ENCODE measurements at regions not wholly inside any gene's neighbourhood (a gene's known extent, or its start where the extent isn't known, plus 50 kb on each side); places are given as distances from the start of the nearest gene placed in this dataset.
A peak's percentile ranks its signal among the peaks of the same experiment; 100 is the strongest.

DNA sequence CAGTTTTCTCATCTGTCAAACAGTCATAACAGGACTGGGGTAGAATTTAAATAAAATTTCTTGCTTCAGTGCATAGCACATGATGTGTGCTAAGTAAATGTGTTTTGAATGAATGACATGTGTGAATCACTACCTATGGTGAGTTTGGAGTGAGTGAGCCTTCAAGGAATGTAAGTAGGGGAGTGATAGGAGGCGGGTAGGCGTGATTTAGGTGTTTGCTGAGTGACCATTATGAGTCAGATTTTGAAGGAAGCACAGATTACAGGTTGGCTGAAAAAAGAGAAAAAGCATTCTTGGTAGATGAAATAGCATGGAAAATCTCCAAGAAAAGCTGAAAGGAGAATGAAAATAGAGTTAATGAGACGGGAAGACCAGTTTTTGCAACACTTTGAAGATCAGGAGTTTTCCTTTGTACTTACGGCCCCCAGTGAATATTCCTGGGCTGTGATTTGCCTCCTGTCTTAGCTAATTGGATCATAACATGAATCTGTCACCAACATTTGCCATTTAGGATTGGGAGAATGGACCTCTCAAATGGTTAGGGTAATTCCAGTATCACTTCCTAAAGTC, 136.9 kb upstream of the GATA6 start:
- Histone ChIP-seq H3K4me1 (ENCODE audit: control insufficient read depth, extremely low read depth, insufficient read depth, low read length) (peaks cover 9% of the 10 kb centered on the region), H3K9ac (replicated peaks; ENCODE audit: extremely low read depth, insufficient read depth, low read length) (no peak overlapping the region), H3K27me3 (ENCODE audit: control insufficient read depth in 2 of 2, insufficient read depth in 2 of 2, low read length in 2 of 2) (no peaks in the 10 kb centered on the region), H3K36me3 (ENCODE audit: control insufficient read depth in 2 of 2, extremely low read depth in 1 of 2, insufficient read depth in 2 of 2, low read length in 2 of 2) (no peaks in the 10 kb centered on the region), H3K4me2 (ENCODE audit: insufficient read depth, low read length) (no peak overlapping the region), H3K4me3 (replicated peaks in 1 of 3; ENCODE audit: insufficient read depth in 1 of 3, low read depth in 1 of 3, low read length in 3 of 3) (no peak overlapping the region), H4K20me1 (replicated peaks; ENCODE audit: control insufficient read depth, extremely low read depth, insufficient read depth, low read length) (no peaks in the 10 kb centered on the region), H3K9me1 (replicated peaks; ENCODE audit: control insufficient read depth, extremely low read depth, insufficient read depth, low read length) (no peaks in the 10 kb centered on the region), H2AFZ (ENCODE audit: low read depth, low read length) (peak overlapping the region; percentile 58), H3K27ac (ENCODE audit: insufficient read depth, low read depth, low read length) (no peak overlapping the region), H3K79me2 (ENCODE audit: control insufficient read depth, insufficient read depth, low read length) (no peaks in the 10 kb centered on the region), H3K9me3 (replicated peaks; ENCODE audit: control insufficient read depth, insufficient read depth, low read length) (no peaks in the 10 kb centered on the region)
- intact Hi-C loops (cut with micrococcal nuclease) = no loop called here
- TF ChIP-seq FOS (IDR thresholded peaks at IDR 0.05; ENCODE audit: borderline replicate concordance, insufficient read depth, low read length) (peak; percentile 77), EZH2 (IDR thresholded peaks at IDR 0.05; ENCODE audit: borderline replicate concordance, low read depth, low read length, severe bottlenecking) (no peak), GATA2 (IDR thresholded peaks at IDR 0.05; ENCODE audit: insufficient read depth, insufficient read length, low read depth, low read length) (peak; percentile 17)
- dilution Hi-C loops (cut with MboI; ENCODE audit: extremely low pct_ligation_motif_present, low sequenced_read_pairs) = no loop called here
- POLR2A ChIA-PET = no interaction called here
- peak; percentile 4 for FAIRE-seq
- no TSS peak for BruUV-seq (replicated peaks)
- DNase-seq (ENCODE audit: low read depth, low spot score) = peak; percentile 63
- CTCF ChIA-PET = interaction anchor here (1.3 kb wide), 1 partner anchor 35 kb away, joined by 3 read pairs; no protein-coding TSS in a partner anchor

- H3K36me3 ChIP-seq (ENCODE audit: control insufficient read depth in 2 of 2, extremely low read depth in 1 of 2, insufficient read depth in 2 of 2, low read length in 2 of 2) = no peaks in the 10 kb centered on the region
- H3K79me2 ChIP-seq (ENCODE audit: control insufficient read depth, insufficient read depth, low read length) = no peaks in the 10 kb centered on the region
- POLR2A ChIA-PET = no interaction called here
- H3K4me2 ChIP-seq (ENCODE audit: insufficient read depth, low read length) = no peak overlapping the region
- no peak for TF ChIP-seq GATA2 (IDR thresholded peaks at IDR 0.05; ENCODE audit: insufficient read depth, insufficient read length, low read depth, low read length)
- H3K9me1 ChIP-seq (replicated peaks; ENCODE audit: control insufficient read depth, extremely low read depth, insufficient read depth, low read length) = no peaks in the 10 kb centered on the region
- no peaks in the 10 kb centered on the region for H3K27me3 ChIP-seq (ENCODE audit: control insufficient read depth in 2 of 2, insufficient read depth in 2 of 2, low read length in 2 of 2)
- H3K4me1 ChIP-seq (ENCODE audit: control insufficient read depth, extremely low read depth, insufficient read depth, low read length) = peaks cover 9% of the 10 kb centered on the region
- intact Hi-C loops (cut with micrococcal nuclease) = no loop called here
- CTCF ChIA-PET = interaction anchor here (0.7 to 1.3 kb wide), 2 partner anchors 35 to 530 kb away, joined by 3 read pairs; no protein-coding TSS in a partner anchor
- H4K20me1 ChIP-seq (replicated peaks; ENCODE audit: control insufficient read depth, extremely low read depth, insufficient read depth, low read length) = no peaks in the 10 kb centered on the region
- H3K9ac ChIP-seq (replicated peaks; ENCODE audit: extremely low read depth, insufficient read depth, low read length) = no peak overlapping the region
- dilution Hi-C loops (cut with MboI; ENCODE audit: extremely low pct_ligation_motif_present, low sequenced_read_pairs) = no loop called here
- H3K27ac ChIP-seq (ENCODE audit: insufficient read depth, low read depth, low read length) = no peak overlapping the region
- BruUV-seq (replicated peaks) = no TSS peak
- FAIRE-seq (no peak), DNase-seq (ENCODE audit: low read depth, low spot score) (no peak)
- H3K4me3 ChIP-seq (replicated peaks in 1 of 3; ENCODE audit: insufficient read depth in 1 of 3, low read depth in 1 of 3, low read length in 3 of 3) = no peak overlapping the region
- no peak overlapping the region for H2AFZ ChIP-seq (ENCODE audit: low read depth, low read length)
- H3K9me3 ChIP-seq (replicated peaks; ENCODE audit: control insufficient read depth, insufficient read depth, low read length) = no peaks in the 10 kb centered on the region
Measured at GRCh38 chr18:22033085-22033484, 136.3 kb upstream of the GATA6 start.

Measured in endothelial cell of umbilical vein (primary cell).